ENCODE measurements at regions not wholly inside any gene's neighbourhood (a gene's known extent, or its start where the extent isn't known, plus 50 kb on each side); places are given as distances from the start of the nearest gene placed in this dataset.
"Not testable (repeated sequence)": the region's sequence is repeated elsewhere in the genome, so short reads cannot be mapped to it uniquely, and the experiment has no call there.

DNA sequence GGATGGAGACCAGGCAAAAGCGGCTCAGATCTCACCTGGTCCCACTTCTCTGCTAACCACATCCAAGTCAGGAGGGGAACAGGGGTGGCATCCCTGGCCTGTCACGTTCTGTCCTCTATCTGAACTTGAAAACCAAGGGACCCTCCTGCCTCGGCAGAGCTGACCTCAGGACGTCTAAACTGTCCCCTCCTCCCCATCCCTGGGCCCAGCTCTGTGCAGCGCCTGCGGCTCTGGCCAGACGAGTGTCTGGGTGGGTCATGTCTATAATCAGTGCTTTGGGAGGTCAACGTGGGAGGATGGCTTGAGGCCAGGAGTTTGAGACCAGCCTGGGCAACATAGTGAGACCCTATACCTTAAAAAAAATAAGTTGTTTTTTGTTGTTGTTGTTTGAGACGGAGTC lies 70.0 kb upstream of the ZNF479 start:
- no peak overlapping the region for H3K27ac ChIP-seq
- H3K27me3 ChIP-seq = peaks cover 0 to 5% (median 0%) of the 10 kb centered on the region in 7 donors
- peaks cover 0 to 34% (median 4%) of the 10 kb centered on the region in 11 donors for H3K9me3 ChIP-seq
- TF ChIP-seq, protein P1, sequence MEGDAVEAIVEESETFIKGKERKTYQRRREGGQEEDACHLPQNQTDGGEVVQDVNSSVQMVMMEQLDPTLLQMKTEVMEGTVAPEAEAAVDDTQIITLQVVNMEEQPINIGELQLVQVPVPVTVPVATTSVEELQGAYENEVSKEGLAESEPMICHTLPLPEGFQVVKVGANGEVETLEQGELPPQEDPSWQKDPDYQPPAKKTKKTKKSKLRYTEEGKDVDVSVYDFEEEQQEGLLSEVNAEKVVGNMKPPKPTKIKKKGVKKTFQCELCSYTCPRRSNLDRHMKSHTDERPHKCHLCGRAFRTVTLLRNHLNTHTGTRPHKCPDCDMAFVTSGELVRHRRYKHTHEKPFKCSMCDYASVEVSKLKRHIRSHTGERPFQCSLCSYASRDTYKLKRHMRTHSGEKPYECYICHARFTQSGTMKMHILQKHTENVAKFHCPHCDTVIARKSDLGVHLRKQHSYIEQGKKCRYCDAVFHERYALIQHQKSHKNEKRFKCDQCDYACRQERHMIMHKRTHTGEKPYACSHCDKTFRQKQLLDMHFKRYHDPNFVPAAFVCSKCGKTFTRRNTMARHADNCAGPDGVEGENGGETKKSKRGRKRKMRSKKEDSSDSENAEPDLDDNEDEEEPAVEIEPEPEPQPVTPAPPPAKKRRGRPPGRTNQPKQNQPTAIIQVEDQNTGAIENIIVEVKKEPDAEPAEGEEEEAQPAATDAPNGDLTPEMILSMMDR (IDR thresholded peaks at IDR 0.05) = no peak
- H3K36me3 ChIP-seq = no peaks in the 10 kb centered on the region
- ATAC-seq (no peak), DNase-seq (no peak)
- intact Hi-C loops (cut with DNase I) = no loop called here
- no peak overlapping the region for H3K4me3 ChIP-seq
- WGBS, 2 donors = 74 to 77% methylated on average over 9 of the region's 9 CpGs
- no peaks in the 10 kb centered on the region for H3K4me1 ChIP-seq

GRCh38 chr7:57203161-57203791 lies 71.0 kb upstream of the ZNF479 start:
- Histone ChIP-seq H3K27ac (no peak overlapping the region), H3K4me3 (no peak overlapping the region), H3K36me3 (no peaks in the 10 kb centered on the region), H3K4me1 (no peaks in the 10 kb centered on the region), H3K9me3 (peaks cover 0 to 34% (median 4%) of the 10 kb centered on the region in 11 donors), H3K27me3 (peaks cover 0 to 5% (median 0%) of the 10 kb centered on the region in 7 donors)
- TF ChIP-seq, protein P1 (IDR thresholded peaks at IDR 0.05) = no peak
- intact Hi-C loops (cut with DNase I) = no loop called here
- WGBS, 2 donors = 27 to 48% methylated on average over 48 to 51 of the region's 51 CpGs
- no peak for DNase-seq
- no peak for ATAC-seq

- H3K9me3 ChIP-seq = peaks cover 0 to 30% (median 4%) of the 10 kb centered on the region in 11 donors
- intact Hi-C loops (cut with DNase I); H3K27ac ChIP-seq; H3K27me3 ChIP-seq; H3K4me3 ChIP-seq; H3K36me3 ChIP-seq; H3K4me1 ChIP-seq; ATAC-seq; DNase-seq: not testable (repeated sequence)
- WGBS, 2 donors = 46 to 59% methylated on average over 15 of the region's 15 CpGs
These were observed 71.6 kb upstream of the ZNF479 start for GRCh38 chr7:57203858-57204257.

- intact Hi-C loops (cut with DNase I) = no loop called here
- Histone ChIP-seq H3K27me3 (peaks cover 0 to 5% (median 0%) of the 10 kb centered on the region in 7 donors), H3K27ac (no peak overlapping the region), H3K4me1 (no peaks in the 10 kb centered on the region), H3K9me3 (peaks cover 0 to 29% (median 4%) of the 10 kb centered on the region in 11 donors), H3K36me3 (no peaks in the 10 kb centered on the region), H3K4me3 (no peak overlapping the region)
- WGBS, 2 donors = 83 to 85% methylated on average over 10 of the region's 10 CpGs
- DNase-seq (no peak), ATAC-seq (no peak)
- TF ChIP-seq, protein P1 (IDR thresholded peaks at IDR 0.05) = no peak
These were observed 72.2 kb upstream of the ZNF479 start for GRCh38 chr7:57204411-57204811.

DNA sequence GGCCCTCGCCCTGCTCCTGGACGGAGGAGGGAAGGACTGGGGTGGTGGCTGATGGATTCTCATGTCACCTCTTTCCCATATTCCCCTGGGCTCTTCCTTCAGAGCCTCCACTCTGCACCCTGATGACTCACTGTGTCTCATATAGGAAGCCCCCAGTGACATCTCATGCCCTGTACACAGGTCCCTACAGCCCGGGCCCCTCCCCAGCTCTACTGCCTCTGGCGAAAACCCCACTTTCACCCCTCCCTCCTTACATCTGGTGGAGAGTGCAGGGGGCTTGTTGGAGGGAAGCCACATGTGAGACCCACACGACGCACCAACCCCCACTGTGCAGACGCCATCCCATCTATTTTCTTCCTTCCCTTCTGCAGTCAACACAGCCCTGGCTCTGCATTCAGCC lies 72.8 kb upstream of the ZNF479 start:
- Histone ChIP-seq H3K4me1 (no peaks in the 10 kb centered on the region), H3K9me3 (peaks cover 0 to 31% (median 4%) of the 10 kb centered on the region in 11 donors), H3K27me3 (peaks cover 0 to 5% (median 0%) of the 10 kb centered on the region in 7 donors), H3K4me3 (no peak overlapping the region), H3K27ac (no peak overlapping the region), H3K36me3 (no peaks in the 10 kb centered on the region)
- ATAC-seq (no peak), DNase-seq (no peak)
- 83 to 85% methylated on average over 7 of the region's 7 CpGs for WGBS, 2 donors
- intact Hi-C loops (cut with DNase I) = no loop called here
- TF ChIP-seq, protein P1 (IDR thresholded peaks at IDR 0.05) = no peak
